Mesendoderm (in vitro differentiated cells): ENCODE measurements at regions not wholly inside any gene's neighbourhood (a gene's known extent, or its start where the extent isn't known, plus 50 kb on each side); places are given as distances from the start of the nearest gene placed in this dataset.
"Not testable (repeated sequence)": the region's sequence is repeated elsewhere in the genome, so short reads cannot be mapped to it uniquely, and the experiment has no call there.

ENCODE experiments used
- DNase-seq: peaks from one replicate; pipeline ENCODE4 v3.0.0; 2013
- H2AK5ac ChIP-seq: 2 replicates; pipeline ENCODE4 v1.6.1; 2013; ENCODE audit warnings: low read length, inconsistent platforms
- H2BK120ac ChIP-seq: 2 replicates; pipeline ENCODE4 v1.6.1; 2013; ENCODE audit warnings: low read depth, mild to moderate bottlenecking, low read length, moderate library complexity, mixed read lengths
- H2BK15ac ChIP-seq: replicated peaks from 2 replicates; pipeline ENCODE4 v1.6.1; 2013; ENCODE audit warnings: low read depth, mild to moderate bottlenecking, moderate library complexity
- H2BK5ac ChIP-seq: 2 replicates; pipeline ENCODE4 v1.6.1; 2013; ENCODE audit warnings: low read length, inconsistent platforms
- H3K18ac ChIP-seq: 2 replicates; pipeline ENCODE4 v1.6.1; 2013; ENCODE audit warnings: mild to moderate bottlenecking, low read length, mixed read lengths
- H3K23ac ChIP-seq: one replicate; pipeline ENCODE4 v1.6.1; 2013; ENCODE audit warnings: low read length
- H3K27ac ChIP-seq: 2 replicates; pipeline ENCODE4 v1.5.1; 2013; ENCODE audit warnings: low read depth, mild to moderate bottlenecking, inconsistent platforms, low read length, moderate library complexity
- H3K27me3 ChIP-seq: 2 replicates; pipeline ENCODE4 v1.6.1; 2013; ENCODE audit warnings: low read length, control low read depth, mild to moderate bottlenecking, inconsistent platforms; ENCODE audit not compliant: insufficient read depth, poor library complexity
- H3K36me3 ChIP-seq: 2 replicates; pipeline ENCODE4 v1.6.1; 2013; ENCODE audit warnings: low read length, inconsistent platforms; ENCODE audit not compliant: control insufficient read depth, insufficient read depth
- H3K4ac ChIP-seq: one replicate; pipeline ENCODE4 v1.6.1; 2013; ENCODE audit warnings: low read depth, mild to moderate bottlenecking, low read length, moderate library complexity
- H3K4me1 ChIP-seq: 2 replicates; pipeline ENCODE4 v1.6.1; 2013; ENCODE audit warnings: low read depth, low read length, inconsistent platforms; ENCODE audit not compliant: control insufficient read depth
- H3K4me2 ChIP-seq: 2 replicates; pipeline ENCODE4 v1.6.1; 2013; ENCODE audit warnings: low read length
- H3K4me3 ChIP-seq: 2 replicates; pipeline ENCODE4 v1.5.1; 2013; ENCODE audit warnings: mild to moderate bottlenecking, low read length
- H3K56ac ChIP-seq: one replicate; pipeline ENCODE4 v1.6.1; 2013; ENCODE audit warnings: low read length
- H3K79me1 ChIP-seq: 2 replicates; pipeline ENCODE4 v1.6.1; 2013; ENCODE audit warnings: low read length, inconsistent platforms
- H3K79me2 ChIP-seq: 2 replicates; pipeline ENCODE4 v1.6.1; 2013; ENCODE audit warnings: mild to moderate bottlenecking, low read length; ENCODE audit not compliant: control insufficient read depth, insufficient read depth
- H3K9ac ChIP-seq: 2 replicates; pipeline ENCODE4 v1.6.1; 2013; ENCODE audit warnings: low read length, inconsistent platforms
- H4K5ac ChIP-seq: one replicate; pipeline ENCODE4 v1.6.1; 2013; ENCODE audit warnings: low read length
- H4K8ac ChIP-seq: one replicate; pipeline ENCODE4 v1.6.1; 2013; ENCODE audit warnings: low read depth, mild to moderate bottlenecking, control low read depth, low read length, moderate library complexity
- WGBS: extraction: QIAGEN DNeasy Blood & Tissue Kit; methylation state at CpG from one replicate; pipeline ENCODE4 v1.1.7; 2013; ENCODE audit warnings: low lambda C conversion rate, missing lambda C conversion rate; ENCODE audit not compliant: insufficient coverage; ENCODE audit errors: extremely low coverage; 5-methylcytosine and 5-hydroxymethylcytosine counted together

GRCh38 chr5:67722582-67722981, 493.0 kb upstream of the PIK3R1 start:
- H4K5ac ChIP-seq, H3K4me2 ChIP-seq, H2BK5ac ChIP-seq, H3K79me1 ChIP-seq, H3K9ac ChIP-seq, H3K18ac ChIP-seq, H2AK5ac ChIP-seq, DNase-seq, H3K4ac ChIP-seq, H3K23ac ChIP-seq, H3K27me3 ChIP-seq, H3K79me2 ChIP-seq, H2BK15ac ChIP-seq, H3K27ac ChIP-seq, H2BK120ac ChIP-seq, H3K56ac ChIP-seq, H3K4me3 ChIP-seq, H4K8ac ChIP-seq, H3K36me3 ChIP-seq, H3K4me1 ChIP-seq: not testable (repeated sequence)
- WGBS = no CpG with 5 or more reads among the region's 2 CpGs

- WGBS = 100% methylated on average over 1 of the region's 2 CpGs
- H2AK5ac ChIP-seq = no peak overlapping the region
- no peak for DNase-seq
- H3K79me1 ChIP-seq = no peaks in the 10 kb centered on the region
- H3K9ac ChIP-seq = no peak overlapping the region
- H3K23ac ChIP-seq = no peak overlapping the region
- no peak overlapping the region for H4K8ac ChIP-seq
- H3K4me2 ChIP-seq = no peak overlapping the region
- no peaks in the 10 kb centered on the region for H3K36me3 ChIP-seq
- no peak overlapping the region for H3K4me3 ChIP-seq
- H3K4ac ChIP-seq = no peak overlapping the region
- H3K27me3 ChIP-seq = no peaks in the 10 kb centered on the region
- H2BK5ac ChIP-seq = no peak overlapping the region
- no peak overlapping the region for H3K56ac ChIP-seq
- H3K27ac ChIP-seq = no peak overlapping the region
- no peak overlapping the region for H2BK15ac ChIP-seq
- H2BK120ac ChIP-seq = no peak overlapping the region
- no peak overlapping the region for H4K5ac ChIP-seq
- H3K4me1 ChIP-seq = no peaks in the 10 kb centered on the region
- H3K79me2 ChIP-seq = no peaks in the 10 kb centered on the region
- H3K18ac ChIP-seq = no peak overlapping the region
Measured at GRCh38 chr5:67720162-67720772, 495.3 kb upstream of the PIK3R1 start.

GRCh38 chr5:67702008-67702407, 505.4 kb upstream of the CD180 start:
- no peaks in the 10 kb centered on the region for H3K79me1 ChIP-seq
- no peak overlapping the region for H3K56ac ChIP-seq
- H2BK15ac ChIP-seq = no peak overlapping the region
- no peak overlapping the region for H3K18ac ChIP-seq
- H3K27me3 ChIP-seq = no peaks in the 10 kb centered on the region
- no peak for DNase-seq
- no peaks in the 10 kb centered on the region for H3K79me2 ChIP-seq
- no peak overlapping the region for H3K27ac ChIP-seq
- no peaks in the 10 kb centered on the region for H3K36me3 ChIP-seq
- no peak overlapping the region for H4K8ac ChIP-seq
- no peaks in the 10 kb centered on the region for H3K4me1 ChIP-seq
- no peak overlapping the region for H3K4ac ChIP-seq
- no peak overlapping the region for H2AK5ac ChIP-seq
- no peak overlapping the region for H2BK5ac ChIP-seq
- no peak overlapping the region for H3K23ac ChIP-seq
- no peak overlapping the region for H2BK120ac ChIP-seq
- no peak overlapping the region for H3K4me2 ChIP-seq
- no peak overlapping the region for H3K9ac ChIP-seq
- no peak overlapping the region for H3K4me3 ChIP-seq
- H4K5ac ChIP-seq = no peak overlapping the region

GRCh38 chr5:67699560-67699959, 503.0 kb upstream of the CD180 start:
- H3K4ac ChIP-seq = no peak overlapping the region
- no peaks in the 10 kb centered on the region for H3K36me3 ChIP-seq

GRCh38 chr5:67696446-67696845, 499.8 kb upstream of the CD180 start:
- no peak overlapping the region for H2BK120ac ChIP-seq
- H3K79me2 ChIP-seq = no peaks in the 10 kb centered on the region
- no peak overlapping the region for H3K27ac ChIP-seq
- no peak overlapping the region for H3K9ac ChIP-seq
- DNase-seq = no peak
- no peaks in the 10 kb centered on the region for H3K27me3 ChIP-seq
- no peak overlapping the region for H3K23ac ChIP-seq
- H3K79me1 ChIP-seq = no peaks in the 10 kb centered on the region
- H3K4ac ChIP-seq = no peak overlapping the region
- no CpG with 5 or more reads among the region's 1 CpG for WGBS
- no peak overlapping the region for H2AK5ac ChIP-seq
- no peak overlapping the region for H3K4me2 ChIP-seq
- H3K4me3 ChIP-seq = no peak overlapping the region
- no peak overlapping the region for H4K5ac ChIP-seq
- no peak overlapping the region for H4K8ac ChIP-seq
- H3K36me3 ChIP-seq = no peaks in the 10 kb centered on the region
- no peaks in the 10 kb centered on the region for H3K4me1 ChIP-seq
- no peak overlapping the region for H2BK15ac ChIP-seq
- no peak overlapping the region for H2BK5ac ChIP-seq
- H3K56ac ChIP-seq = no peak overlapping the region
- H3K18ac ChIP-seq = no peak overlapping the region

More at GRCh38 chr5:67699560-67699959, 503.0 kb upstream of the CD180 start:
- Histone ChIP-seq H3K56ac (no peak overlapping the region), H2BK120ac (no peak overlapping the region), H3K4me3 (no peak overlapping the region), H3K27ac (no peak overlapping the region), H2BK15ac (no peak overlapping the region), H3K23ac (no peak overlapping the region), H3K27me3 (no peaks in the 10 kb centered on the region), H4K5ac (no peak overlapping the region), H2BK5ac (no peak overlapping the region), H3K18ac (no peak overlapping the region), H3K79me2 (no peaks in the 10 kb centered on the region), H3K4me1 (no peaks in the 10 kb centered on the region), H3K79me1 (no peaks in the 10 kb centered on the region), H2AK5ac (no peak overlapping the region), H4K8ac (no peak overlapping the region), H3K4me2 (no peak overlapping the region), H3K9ac (no peak overlapping the region)
- DNase-seq = no peak

- Histone ChIP-seq H3K4me3 (no peak overlapping the region), H3K4me1 (no peaks in the 10 kb centered on the region), H3K79me2 (no peaks in the 10 kb centered on the region), H3K9ac (no peak overlapping the region), H4K5ac (no peak overlapping the region), H3K4me2 (no peak overlapping the region), H4K8ac (no peak overlapping the region), H3K36me3 (no peaks in the 10 kb centered on the region), H2AK5ac (no peak overlapping the region), H2BK120ac (no peak overlapping the region), H3K79me1 (no peaks in the 10 kb centered on the region), H2BK15ac (no peak overlapping the region), H3K23ac (no peak overlapping the region), H3K27ac (no peak overlapping the region), H3K56ac (no peak overlapping the region), H3K4ac (no peak overlapping the region), H2BK5ac (no peak overlapping the region), H3K18ac (no peak overlapping the region), H3K27me3 (no peaks in the 10 kb centered on the region)
- WGBS = no CpG with 5 or more reads among the region's 1 CpG
- DNase-seq = no peak
Measured at GRCh38 chr5:67695369-67695768, 498.8 kb upstream of the CD180 start.
